Endothelial cell (in vitro differentiated cells): ENCODE measurements at regions not wholly inside any gene's neighbourhood (a gene's known extent, or its start where the extent isn't known, plus 50 kb on each side); places are given as distances from the start of the nearest gene placed in this dataset.

Experiments used
- DNase-seq: peaks from one replicate; pipeline ENCODE4 v3.0.0; 2021; ENCODE audit warnings: low spot score
- H3K27ac Mint-ChIP-seq: one replicate; pipeline ENCODE4 v1.8.0; 2021; ENCODE audit warnings: mixed read lengths, inconsistent platforms; ENCODE audit not compliant: unreplicated experiment
- H3K27me3 Mint-ChIP-seq: one replicate; pipeline ENCODE4 v1.8.0; 2021; ENCODE audit warnings: mild to moderate bottlenecking, moderate library complexity, mixed read lengths, inconsistent platforms; ENCODE audit not compliant: unreplicated experiment
- H3K36me3 Mint-ChIP-seq: one replicate; pipeline ENCODE4 v1.8.0; 2021; ENCODE audit warnings: mild to moderate bottlenecking, low read depth, mixed read lengths, inconsistent platforms; ENCODE audit not compliant: unreplicated experiment
- H3K4me1 Mint-ChIP-seq: one replicate; pipeline ENCODE4 v1.8.0; 2021; ENCODE audit warnings: mild to moderate bottlenecking, mixed read lengths, inconsistent platforms; ENCODE audit not compliant: unreplicated experiment
- H3K4me3 Mint-ChIP-seq: one replicate; pipeline ENCODE4 v1.8.0; 2021; ENCODE audit warnings: mild to moderate bottlenecking, mixed read lengths, inconsistent platforms; ENCODE audit not compliant: unreplicated experiment
- H3K9me3 Mint-ChIP-seq: one replicate; pipeline ENCODE4 v1.8.0; 2021; ENCODE audit warnings: mixed read lengths, inconsistent platforms; ENCODE audit not compliant: unreplicated experiment
- TF ChIP-seq, protein P1 (sequence below): fragments of 200-600 bp; sonication (generic); IDR thresholded peaks from one replicate; pipeline ENCODE4 v1.5.0; 2021; ENCODE audit warnings: antibody characterized with exemption; ENCODE audit not compliant: unreplicated experiment

DNA sequence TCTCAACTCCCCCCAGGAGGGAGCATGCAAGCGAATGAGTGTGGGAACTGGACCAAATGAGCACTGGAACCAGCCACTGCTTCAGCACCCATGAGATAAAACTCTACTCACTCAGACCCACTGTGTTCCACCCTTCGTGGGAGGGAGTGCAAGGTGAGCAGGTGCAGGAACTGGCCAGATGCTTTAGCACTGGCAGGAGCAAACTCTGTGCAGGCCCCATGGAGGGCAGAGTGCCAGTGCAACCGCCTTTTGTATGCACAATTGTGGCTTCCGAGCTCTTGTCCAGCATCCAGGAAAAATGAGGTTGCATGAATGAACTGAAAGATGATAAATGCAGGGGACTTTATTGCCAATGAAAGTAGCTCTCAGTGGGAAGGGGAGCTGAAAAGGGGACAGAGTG, 67.4 kb upstream of the CCDC112 start:
- Mint-ChIP-seq H3K36me3 (no peaks in the 10 kb centered on the region), H3K4me1 (peaks cover 16% of the 10 kb centered on the region), H3K9me3 (no peaks in the 10 kb centered on the region), H3K27me3 (peaks cover 2% of the 10 kb centered on the region), H3K4me3 (no peak overlapping the region), H3K27ac (no peak overlapping the region)
- no peak for DNase-seq
- TF ChIP-seq, protein P1, sequence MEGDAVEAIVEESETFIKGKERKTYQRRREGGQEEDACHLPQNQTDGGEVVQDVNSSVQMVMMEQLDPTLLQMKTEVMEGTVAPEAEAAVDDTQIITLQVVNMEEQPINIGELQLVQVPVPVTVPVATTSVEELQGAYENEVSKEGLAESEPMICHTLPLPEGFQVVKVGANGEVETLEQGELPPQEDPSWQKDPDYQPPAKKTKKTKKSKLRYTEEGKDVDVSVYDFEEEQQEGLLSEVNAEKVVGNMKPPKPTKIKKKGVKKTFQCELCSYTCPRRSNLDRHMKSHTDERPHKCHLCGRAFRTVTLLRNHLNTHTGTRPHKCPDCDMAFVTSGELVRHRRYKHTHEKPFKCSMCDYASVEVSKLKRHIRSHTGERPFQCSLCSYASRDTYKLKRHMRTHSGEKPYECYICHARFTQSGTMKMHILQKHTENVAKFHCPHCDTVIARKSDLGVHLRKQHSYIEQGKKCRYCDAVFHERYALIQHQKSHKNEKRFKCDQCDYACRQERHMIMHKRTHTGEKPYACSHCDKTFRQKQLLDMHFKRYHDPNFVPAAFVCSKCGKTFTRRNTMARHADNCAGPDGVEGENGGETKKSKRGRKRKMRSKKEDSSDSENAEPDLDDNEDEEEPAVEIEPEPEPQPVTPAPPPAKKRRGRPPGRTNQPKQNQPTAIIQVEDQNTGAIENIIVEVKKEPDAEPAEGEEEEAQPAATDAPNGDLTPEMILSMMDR: no peak

DNA sequence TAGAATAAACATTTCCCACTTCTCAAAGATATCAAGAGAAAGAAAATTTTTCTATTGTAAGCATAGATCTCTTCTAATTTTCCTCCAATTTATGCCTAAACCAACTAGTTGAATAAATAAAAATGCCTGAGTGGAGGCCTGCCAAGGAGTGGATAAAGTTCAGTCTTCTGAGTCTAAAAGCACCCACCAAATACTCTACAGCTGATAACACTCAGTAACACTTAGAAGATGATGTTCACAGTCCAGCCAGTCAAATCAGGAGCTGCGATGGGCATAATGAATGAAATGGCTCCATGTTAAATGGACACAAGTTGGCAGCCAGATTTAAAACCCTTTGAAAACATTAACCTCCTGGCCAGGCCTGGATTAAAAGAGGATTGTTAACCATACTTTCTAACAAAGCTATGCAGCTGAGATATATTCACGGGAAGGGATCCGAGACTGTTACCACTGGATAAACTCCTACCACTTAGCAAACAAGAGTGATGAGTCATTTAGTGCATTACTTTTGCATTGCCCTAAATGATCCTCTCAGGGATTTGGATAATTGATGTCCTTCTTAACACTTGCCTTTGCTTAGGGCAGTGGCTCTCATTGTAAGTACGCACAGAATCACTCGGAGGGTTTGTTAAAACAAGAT, 63.7 kb upstream of the CCDC112 start:
- Mint-ChIP-seq H3K27ac (no peak overlapping the region), H3K9me3 (peaks cover 3% of the 10 kb centered on the region), H3K36me3 (no peaks in the 10 kb centered on the region), H3K27me3 (no peaks in the 10 kb centered on the region), H3K4me1 (peaks cover 7% of the 10 kb centered on the region), H3K4me3 (no peak overlapping the region)
- no peak for DNase-seq
- TF ChIP-seq, protein P1: no peak

DNA sequence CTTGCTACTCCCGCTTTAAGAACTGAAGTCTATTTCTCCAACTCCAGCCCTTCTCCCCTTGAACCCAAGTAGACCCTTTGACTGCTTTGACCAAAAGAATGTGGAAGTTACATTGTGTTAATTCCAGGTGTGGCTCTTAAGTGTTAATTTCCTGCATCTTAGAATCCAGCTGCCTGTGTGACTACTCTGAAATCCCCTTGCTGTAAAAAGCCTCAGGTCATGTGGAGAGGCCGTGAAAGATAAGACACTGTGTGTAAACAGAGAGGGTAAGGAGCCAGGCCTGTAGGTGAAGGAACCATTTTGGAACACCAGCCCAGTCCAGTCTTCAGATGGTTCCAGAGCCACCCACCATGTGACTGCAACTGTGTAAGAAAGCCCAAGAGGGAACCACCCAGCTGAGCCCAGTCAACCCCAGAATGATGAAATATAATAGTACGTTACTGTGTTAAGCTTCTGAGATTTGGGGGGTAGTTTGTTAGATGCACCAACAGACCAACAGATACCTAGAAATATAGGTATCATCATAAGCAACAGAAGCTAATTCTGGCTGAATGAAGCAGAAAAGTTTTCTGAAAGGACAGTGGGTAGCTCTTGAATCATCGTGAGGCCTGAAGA, 59.4 kb upstream of the CCDC112 start:
- no peak overlapping the region for H3K27ac Mint-ChIP-seq

DNA sequence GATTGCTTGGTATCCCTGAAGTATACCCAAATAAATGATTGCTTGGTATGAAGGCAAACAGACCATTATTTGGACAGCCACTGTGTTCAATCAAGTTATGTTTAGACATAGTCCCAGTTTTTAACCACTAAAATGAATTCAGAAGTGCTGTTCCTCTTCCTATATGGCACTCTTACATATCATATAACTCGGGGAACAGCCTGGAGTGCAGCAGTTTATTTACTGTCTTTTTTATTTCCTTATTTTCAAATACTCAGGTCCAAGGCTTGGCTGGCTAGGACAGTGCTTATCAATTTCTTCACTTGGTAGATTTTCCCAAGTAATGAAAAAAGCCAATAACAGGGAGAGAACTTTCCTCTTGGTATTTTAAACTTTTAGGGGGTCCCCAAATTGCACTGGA, 58.6 kb upstream of the CCDC112 start:
- H3K36me3 Mint-ChIP-seq: peaks cover 6% of the 10 kb centered on the region

More for the DNA sequence above, 59.4 kb upstream of the CCDC112 start:
- Mint-ChIP-seq H3K9me3 (peaks cover 3% of the 10 kb centered on the region), H3K4me3 (no peak overlapping the region), H3K27me3 (peaks cover 5% of the 10 kb centered on the region), H3K4me1 (peaks cover 2% of the 10 kb centered on the region), H3K36me3 (peaks cover 6% of the 10 kb centered on the region)
- no peak for DNase-seq
- TF ChIP-seq, protein P1: no peak

DNA sequence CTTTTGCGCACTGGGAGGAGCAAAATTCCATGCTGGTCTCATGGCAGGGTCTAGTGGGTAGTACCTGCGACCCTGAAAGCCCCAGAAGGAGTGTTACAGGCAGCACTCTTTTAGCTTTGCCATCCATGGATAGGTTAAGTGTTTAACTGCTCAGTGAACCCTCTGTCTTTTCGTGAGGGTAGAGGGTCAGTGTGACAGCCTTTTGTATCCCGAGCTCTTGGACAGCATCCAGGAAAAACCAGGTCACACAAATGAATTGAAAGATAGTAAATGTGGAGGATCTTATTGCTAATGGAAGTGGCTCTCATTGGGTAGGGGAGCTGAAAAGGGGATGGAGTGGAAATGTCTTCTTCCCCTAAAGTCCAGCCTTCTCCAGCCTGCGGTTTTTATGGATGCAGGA, 57.8 kb upstream of the CCDC112 start:
- H3K4me3 Mint-ChIP-seq: no peak overlapping the region
- H3K9me3 Mint-ChIP-seq: peaks cover 3% of the 10 kb centered on the region
- peaks cover 2% of the 10 kb centered on the region for H3K4me1 Mint-ChIP-seq
- H3K27me3 Mint-ChIP-seq: peaks cover 5% of the 10 kb centered on the region
- TF ChIP-seq, protein P1: no peak
- peaks cover 6% of the 10 kb centered on the region for H3K36me3 Mint-ChIP-seq
- no peak for DNase-seq
- no peak overlapping the region for H3K27ac Mint-ChIP-seq

More for the DNA sequence above, 58.6 kb upstream of the CCDC112 start:
- Mint-ChIP-seq H3K4me3 (no peak overlapping the region), H3K27ac (no peak overlapping the region), H3K27me3 (peaks cover 5% of the 10 kb centered on the region), H3K4me1 (peaks cover 2% of the 10 kb centered on the region), H3K9me3 (peaks cover 3% of the 10 kb centered on the region)
- TF ChIP-seq, protein P1: no peak
- DNase-seq: no peak
